ENCODE measurements at regions not wholly inside any gene's neighbourhood (a gene's known extent, or its start where the extent isn't known, plus 50 kb on each side); places are given as distances from the start of the nearest gene placed in this dataset.

GRCh38 chr6:106800379-106800778 is 171.0 kb downstream of the QRSL1 start:
- ATAC-seq (ENCODE audit: insufficient number of reproducible peaks, low FRiP score, low read depth) = no peak
- no peaks in the 10 kb centered on the region for H3K9me3 ChIP-seq

GRCh38 chr6:106799031-106799894 is 169.9 kb downstream of the QRSL1 start:
- no peaks in the 10 kb centered on the region for H3K9me3 ChIP-seq
- H3K4me1 ChIP-seq (ENCODE audit: control insufficient read depth in 1 of 2, low read depth in 2 of 2) = no peaks in the 10 kb centered on the region
- DNase-seq (ENCODE audit: low spot score) (no peak), ATAC-seq (ENCODE audit: insufficient number of reproducible peaks, low FRiP score, low read depth) (no peak)
- no peaks in the 10 kb centered on the region for H3K36me3 ChIP-seq
- H3K4me3 ChIP-seq = no peak overlapping the region
- H3K27ac ChIP-seq = no peak overlapping the region
- no peaks in the 10 kb centered on the region for H3K27me3 ChIP-seq (replicated peaks; ENCODE audit: insufficient read depth)
- no peak for TF ChIP-seq CTCF (IDR thresholded peaks at IDR 0.05)

More at GRCh38 chr6:106800379-106800778, 171.0 kb downstream of the QRSL1 start:
- Histone ChIP-seq H3K36me3 (no peaks in the 10 kb centered on the region), H3K4me3 (no peak overlapping the region), H3K27me3 (replicated peaks; ENCODE audit: insufficient read depth) (no peaks in the 10 kb centered on the region), H3K4me1 (ENCODE audit: control insufficient read depth in 1 of 2, low read depth in 2 of 2) (no peaks in the 10 kb centered on the region), H3K27ac (no peak overlapping the region)
- no peak for DNase-seq (ENCODE audit: low spot score)
- TF ChIP-seq CTCF (IDR thresholded peaks at IDR 0.05) = no peak

- Histone ChIP-seq H3K4me1 (ENCODE audit: control insufficient read depth in 1 of 2, low read depth in 2 of 2) (no peaks in the 10 kb centered on the region), H3K27me3 (replicated peaks; ENCODE audit: insufficient read depth) (no peaks in the 10 kb centered on the region), H3K4me3 (no peak overlapping the region), H3K9me3 (no peaks in the 10 kb centered on the region), H3K36me3 (no peaks in the 10 kb centered on the region), H3K27ac (no peak overlapping the region)
- DNase-seq (ENCODE audit: low spot score) = no peak
- no peak for TF ChIP-seq CTCF (IDR thresholded peaks at IDR 0.05)
- ATAC-seq (ENCODE audit: insufficient number of reproducible peaks, low FRiP score, low read depth) = no peak
Measured at GRCh38 chr6:106797186-106797585, 167.8 kb downstream of the QRSL1 start.

- no peak overlapping the region for H3K27ac ChIP-seq
- H3K4me3 ChIP-seq = no peak overlapping the region
- DNase-seq (ENCODE audit: low spot score) = no peak
- no peaks in the 10 kb centered on the region for H3K9me3 ChIP-seq
- ATAC-seq (ENCODE audit: insufficient number of reproducible peaks, low FRiP score, low read depth) = no peak
- no peaks in the 10 kb centered on the region for H3K36me3 ChIP-seq
- H3K27me3 ChIP-seq (replicated peaks; ENCODE audit: insufficient read depth) = no peaks in the 10 kb centered on the region
- no peaks in the 10 kb centered on the region for H3K4me1 ChIP-seq (ENCODE audit: control insufficient read depth in 1 of 2, low read depth in 2 of 2)
- TF ChIP-seq CTCF (IDR thresholded peaks at IDR 0.05) = no peak
Measured at GRCh38 chr6:106796781-106797180, 167.4 kb downstream of the QRSL1 start.

GRCh38 chr6:106794129-106794528 is 164.8 kb downstream of the QRSL1 start:
- Histone ChIP-seq H3K27ac (no peak overlapping the region), H3K27me3 (replicated peaks; ENCODE audit: insufficient read depth) (no peaks in the 10 kb centered on the region), H3K4me3 (no peak overlapping the region), H3K4me1 (ENCODE audit: control insufficient read depth in 1 of 2, low read depth in 2 of 2) (no peaks in the 10 kb centered on the region), H3K9me3 (no peaks in the 10 kb centered on the region), H3K36me3 (no peaks in the 10 kb centered on the region)
- ATAC-seq (ENCODE audit: insufficient number of reproducible peaks, low FRiP score, low read depth) = no peak
- no peak for TF ChIP-seq CTCF (IDR thresholded peaks at IDR 0.05)
- DNase-seq (ENCODE audit: low spot score) = no peak
